ENCODE measurements at regions not wholly inside any gene's neighbourhood (a gene's known extent, or its start where the extent isn't known, plus 50 kb on each side); places are given as distances from the start of the nearest gene placed in this dataset.

DNA sequence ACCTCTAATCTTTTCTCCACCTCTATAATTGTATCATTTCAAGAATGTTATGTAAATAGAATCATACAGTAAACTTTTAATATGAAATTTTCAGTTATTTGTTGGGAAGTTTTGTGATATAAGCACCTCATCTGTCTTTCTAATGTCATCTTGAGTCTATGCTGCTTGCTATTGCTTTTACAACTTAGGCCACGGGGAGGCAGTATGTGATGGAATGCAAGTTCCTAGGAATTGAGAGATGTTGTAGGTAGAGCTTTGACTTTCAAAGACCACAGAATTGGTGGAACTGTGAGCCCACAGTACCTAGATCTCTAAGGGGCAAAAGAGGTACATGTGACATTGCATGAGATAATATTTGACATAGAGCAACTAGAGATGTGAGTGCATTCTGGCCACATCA, 328.3 kb downstream of the MFSD1 start:
- no peak overlapping the region for H3K4me3 ChIP-seq (ENCODE audit: low read depth, low read length)
- TF ChIP-seq, protein P1, sequence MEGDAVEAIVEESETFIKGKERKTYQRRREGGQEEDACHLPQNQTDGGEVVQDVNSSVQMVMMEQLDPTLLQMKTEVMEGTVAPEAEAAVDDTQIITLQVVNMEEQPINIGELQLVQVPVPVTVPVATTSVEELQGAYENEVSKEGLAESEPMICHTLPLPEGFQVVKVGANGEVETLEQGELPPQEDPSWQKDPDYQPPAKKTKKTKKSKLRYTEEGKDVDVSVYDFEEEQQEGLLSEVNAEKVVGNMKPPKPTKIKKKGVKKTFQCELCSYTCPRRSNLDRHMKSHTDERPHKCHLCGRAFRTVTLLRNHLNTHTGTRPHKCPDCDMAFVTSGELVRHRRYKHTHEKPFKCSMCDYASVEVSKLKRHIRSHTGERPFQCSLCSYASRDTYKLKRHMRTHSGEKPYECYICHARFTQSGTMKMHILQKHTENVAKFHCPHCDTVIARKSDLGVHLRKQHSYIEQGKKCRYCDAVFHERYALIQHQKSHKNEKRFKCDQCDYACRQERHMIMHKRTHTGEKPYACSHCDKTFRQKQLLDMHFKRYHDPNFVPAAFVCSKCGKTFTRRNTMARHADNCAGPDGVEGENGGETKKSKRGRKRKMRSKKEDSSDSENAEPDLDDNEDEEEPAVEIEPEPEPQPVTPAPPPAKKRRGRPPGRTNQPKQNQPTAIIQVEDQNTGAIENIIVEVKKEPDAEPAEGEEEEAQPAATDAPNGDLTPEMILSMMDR (IDR thresholded peaks at IDR 0.05; ENCODE audit: insufficient read depth, low read length, missing control alignments) = no peak
- CTCF ChIA-PET = interaction anchor here (1.8 to 2.7 kb wide), 2 partner anchors 122 to 130 kb away, joined by 4 to 7 read pairs; no protein-coding TSS in a partner anchor
- POLR2A ChIA-PET = no interaction called here
- no peak for DNase-seq (ENCODE audit: low read depth, low spot score)

DNA sequence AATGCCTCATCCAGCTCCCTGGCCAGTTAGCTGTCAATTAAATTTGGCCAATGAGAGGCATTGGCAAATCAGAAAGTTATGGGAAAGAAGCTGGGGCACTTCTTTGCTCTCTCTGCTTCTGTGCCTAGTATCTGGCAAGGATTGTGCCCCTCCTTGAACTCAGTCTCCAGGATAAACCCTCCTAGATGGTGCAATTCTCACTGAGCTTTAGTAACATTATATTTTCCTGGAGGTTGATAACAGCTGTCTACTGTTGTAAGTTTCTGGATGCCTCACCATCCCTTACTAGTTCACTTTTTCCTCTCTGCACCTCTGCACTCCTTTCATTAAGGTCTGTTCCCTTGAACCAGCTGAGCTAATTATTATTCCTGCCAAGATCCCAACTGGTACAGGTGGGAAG, 329.5 kb downstream of the MFSD1 start:
- TF ChIP-seq, protein P1 (IDR thresholded peaks at IDR 0.05; ENCODE audit: insufficient read depth, low read length, missing control alignments) = no peak
- POLR2A ChIA-PET = no interaction called here
- CTCF ChIA-PET = interaction anchor here (2.7 kb wide), 1 partner anchor 128 kb away, joined by 7 read pairs; no protein-coding TSS in a partner anchor

DNA sequence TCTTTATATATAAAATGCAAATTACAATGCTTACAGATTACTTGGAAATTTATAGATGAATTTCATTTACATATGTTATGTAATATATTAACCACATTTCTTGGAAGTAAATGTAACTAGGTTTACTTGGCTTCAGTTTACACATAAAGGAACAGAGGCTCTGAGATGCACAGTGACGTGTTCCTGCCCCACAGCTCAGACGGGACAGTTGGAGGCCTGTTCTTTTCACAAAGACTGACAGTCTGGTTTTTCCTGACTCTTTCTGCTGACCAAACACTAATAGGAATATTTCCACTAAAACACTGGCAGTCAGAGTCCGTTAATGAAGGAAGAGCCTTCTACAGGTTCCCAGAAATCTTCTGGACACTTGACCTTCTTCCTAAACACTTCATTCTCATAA, 336.1 kb downstream of the MFSD1 start:
- TF ChIP-seq, protein P1 (IDR thresholded peaks at IDR 0.05; ENCODE audit: insufficient read depth, low read length, missing control alignments) = no peak
- no peak overlapping the region for H3K4me3 ChIP-seq (ENCODE audit: low read depth, low read length)
- ChIA-PET POLR2A (no interaction called here), CTCF (interaction anchor here (1.4 kb wide), 1 partner anchor 9 kb away, joined by 4 read pairs; no protein-coding TSS in a partner anchor)
- DNase-seq (ENCODE audit: low read depth, low spot score) = no peak

More for the DNA sequence above, 329.5 kb downstream of the MFSD1 start:
- no peak for DNase-seq (ENCODE audit: low read depth, low spot score)
- H3K4me3 ChIP-seq (ENCODE audit: low read depth, low read length) = no peak overlapping the region

DNA sequence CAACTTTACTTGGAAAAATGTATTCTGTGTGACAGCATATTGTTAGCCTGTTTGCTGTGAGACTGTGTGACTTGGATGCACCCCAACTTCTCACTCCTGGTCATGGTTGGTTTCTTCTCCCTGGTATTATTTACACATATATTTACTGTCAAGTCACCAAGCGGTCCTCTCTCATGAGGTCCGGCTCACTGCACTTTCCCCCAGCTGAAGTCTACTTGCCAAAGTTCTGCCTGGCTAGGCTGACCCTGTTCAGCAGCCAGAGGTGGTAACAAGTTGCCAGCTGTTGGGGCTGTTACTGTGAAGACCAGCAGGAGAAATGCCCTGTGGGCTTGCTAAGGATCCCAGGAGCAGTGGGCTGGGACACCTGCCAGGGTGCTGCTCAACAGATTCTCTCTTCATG, 337.5 kb downstream of the MFSD1 start:
- no peak overlapping the region for H3K4me3 ChIP-seq (ENCODE audit: low read depth, low read length)
- ChIA-PET POLR2A (no interaction called here), CTCF (no interaction called here)
- no peak for DNase-seq (ENCODE audit: low read depth, low spot score)
- TF ChIP-seq, protein P1 (IDR thresholded peaks at IDR 0.05; ENCODE audit: insufficient read depth, low read length, missing control alignments) = no peak

DNA sequence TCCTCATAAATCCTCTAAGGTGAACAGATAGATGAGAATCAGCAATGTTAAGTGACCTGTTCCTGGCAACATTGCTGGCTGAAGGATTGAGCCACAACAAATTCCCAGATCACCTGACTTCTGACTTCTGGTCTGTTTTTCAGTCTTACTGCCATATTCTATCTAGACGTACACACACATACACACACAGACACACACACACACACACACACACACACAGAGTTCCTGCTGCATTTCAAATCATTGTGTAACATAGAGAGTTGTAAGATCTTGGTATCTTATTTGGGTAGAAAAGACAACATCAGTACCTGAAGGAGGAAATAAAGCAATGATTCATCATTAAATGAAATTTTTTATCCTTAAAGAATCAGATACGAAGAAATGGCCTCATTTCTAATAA, 342.6 kb downstream of the MFSD1 start:
- ChIA-PET POLR2A (no interaction called here), CTCF (no interaction called here)
- no peak for DNase-seq (ENCODE audit: low read depth, low spot score)
- no peak overlapping the region for H3K4me3 ChIP-seq (ENCODE audit: low read depth, low read length)
- TF ChIP-seq, protein P1 (IDR thresholded peaks at IDR 0.05; ENCODE audit: insufficient read depth, low read length, missing control alignments) = no peak

DNA sequence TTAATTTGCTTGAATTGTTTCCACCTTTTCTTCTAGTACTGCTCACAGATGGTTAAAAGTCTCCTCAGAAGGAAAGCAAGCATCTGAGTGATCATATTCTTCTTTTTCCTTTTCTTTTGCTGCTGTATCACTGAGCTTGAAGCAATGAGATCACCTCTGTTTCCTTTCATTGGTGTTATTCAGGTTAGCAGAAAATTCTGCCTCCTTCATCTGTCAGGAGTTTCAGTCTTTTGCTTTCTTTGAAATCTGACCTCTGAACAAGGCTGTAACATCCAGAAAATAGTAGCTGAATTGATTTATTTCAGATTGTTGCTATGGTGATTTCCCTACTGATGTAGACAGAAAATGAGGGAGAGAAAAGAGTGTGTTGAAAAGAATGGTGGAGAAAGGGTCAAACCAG, 343.0 kb downstream of the MFSD1 start:
- no peak for DNase-seq (ENCODE audit: low read depth, low spot score)
- ChIA-PET CTCF (no interaction called here), POLR2A (no interaction called here)
- H3K4me3 ChIP-seq (ENCODE audit: low read depth, low read length) = no peak overlapping the region
- TF ChIP-seq, protein P1 (IDR thresholded peaks at IDR 0.05; ENCODE audit: insufficient read depth, low read length, missing control alignments) = no peak

Measured in AG04449 (cell line).